H1 (cell line): ENCODE measurements at regions not wholly inside any gene's neighbourhood (a gene's known extent, or its start where the extent isn't known, plus 50 kb on each side); places are given as distances from the start of the nearest gene placed in this dataset.

Source experiments
- CTCF ChIA-PET: fragments of 300-600 bp; sonication (Branson Sonifier 250); formaldehyde crosslinking; loops from one replicate; lab custom pipeline; 2021; ENCODE audit not compliant: partially characterized antibody; lab: Charles Lee
- POLR2A ChIA-PET: fragments of 300-600 bp; sonication (Branson Sonifier 250); formaldehyde crosslinking; loops from one replicate; lab custom pipeline; 2021; ENCODE audit warnings: inconsistent platforms; ENCODE audit not compliant: partially characterized antibody; lab: Charles Lee
- DNase-seq, 2 experiments: peaks; one replicate each; pipeline versions ENCODE4 v3.0.0 to v3.0.0-alpha.2; 2010 to 2022; ENCODE audit warnings: low spot score in 2 of 2, low read depth in 1 of 2, mixed read lengths in 1 of 2
- FAIRE-seq: peaks from 2 replicates; lab custom pipeline; 2011; peaks lifted over from hg19 to GRCh38; lab: Jason Lieb, UNC
- H2AFZ ChIP-seq: 2 replicates; pipeline ENCODE4 v1.8.1; 2012; ENCODE audit warnings: low read length, inconsistent platforms
- H2AK5ac ChIP-seq: 2 replicates; pipeline ENCODE4 v1.6.1; 2013; ENCODE audit warnings: low read depth, low read length
- H2BK120ac ChIP-seq: replicated peaks from 2 replicates; pipeline ENCODE3; 2013; ENCODE audit warnings: low read depth, low read length, inconsistent platforms
- H2BK12ac ChIP-seq: 2 replicates; pipeline ENCODE4 v1.6.1; 2013; ENCODE audit warnings: low read depth, low read length
- H2BK15ac ChIP-seq: 2 replicates; pipeline ENCODE4 v1.6.1; 2013; ENCODE audit warnings: low read length
- H2BK20ac ChIP-seq: 2 replicates; pipeline ENCODE4 v1.6.1; 2013; ENCODE audit warnings: low read length
- H2BK5ac ChIP-seq: 2 replicates; pipeline ENCODE4 v1.6.1; 2013; ENCODE audit warnings: low read depth, low read length
- H3K14ac ChIP-seq: 2 replicates; pipeline ENCODE4 v1.6.1; 2013; ENCODE audit warnings: inconsistent platforms; ENCODE audit not compliant: insufficient read length
- H3K18ac ChIP-seq: 2 replicates; pipeline ENCODE4 v1.6.1; 2013; ENCODE audit warnings: low read length; ENCODE audit errors: extremely low read depth
- H3K23ac ChIP-seq: 2 replicates; pipeline ENCODE4 v1.6.1; 2013; ENCODE audit warnings: inconsistent platforms; ENCODE audit not compliant: insufficient read length
- H3K23me2 ChIP-seq: 2 replicates; pipeline ENCODE4 v1.6.1; 2013; ENCODE audit warnings: low read depth, low read length
- H3K27ac ChIP-seq: 2 replicates; pipeline ENCODE4 v1.6.1; 2011; ENCODE audit warnings: low read depth, low read length, inconsistent platforms
- H3K27me3 ChIP-seq, 4 experiments: replicated peaks in 1 of 4; 1 replicate in 1 of 4; 2 replicates in 3 of 4; pipeline versions ENCODE4 v1.6.1 to v1.8.1; 2011 to 2013; ENCODE audit warnings: low read length in 3 of 4, mild to moderate bottlenecking in 3 of 4, inconsistent platforms in 2 of 4, mixed read lengths in 2 of 4, moderate library complexity in 1 of 4; ENCODE audit not compliant: control insufficient read depth in 3 of 4, insufficient read depth in 3 of 4; ENCODE audit errors: extremely low read depth in 1 of 4
- H3K36me3 ChIP-seq, 4 experiments: 2 replicates each; pipeline versions ENCODE4 v1.6.1 to v1.8.1; 2011 to 2013; ENCODE audit warnings: mild to moderate bottlenecking in 4 of 4, low read length in 3 of 4, moderate library complexity in 2 of 4, control low read depth in 1 of 4, inconsistent platforms in 1 of 4; ENCODE audit not compliant: insufficient read depth in 4 of 4, control insufficient read depth in 2 of 4
- H3K4ac ChIP-seq: replicated peaks from 2 replicates; pipeline ENCODE3; 2013; ENCODE audit warnings: low read length, low read depth, mixed read lengths, inconsistent platforms; ENCODE audit not compliant: insufficient read length
- H3K4me1 ChIP-seq, 4 experiments: replicated peaks in 1 of 4; 1 replicate in 1 of 4; 2 replicates in 3 of 4; pipeline versions ENCODE4 v1.6.1 to v1.8.1; 2011 to 2013; ENCODE audit warnings: low read length in 3 of 4, inconsistent platforms in 2 of 4, mixed read lengths in 1 of 4; ENCODE audit not compliant: insufficient read depth in 4 of 4, control insufficient read depth in 3 of 4
- H3K4me2 ChIP-seq, 2 experiments: 2 replicates each; pipeline versions ENCODE4 v1.6.1 to v1.8.1; 2011 to 2013; ENCODE audit warnings: low read depth in 2 of 2, low read length in 2 of 2, control low read depth in 1 of 2, inconsistent platforms in 1 of 2, mild to moderate bottlenecking in 1 of 2; ENCODE audit not compliant: insufficient read depth in 1 of 2
- H3K4me3 ChIP-seq, 4 experiments: fragments of 200-600, 300-600 bp in 1 of 4; sonication (generic), shearing (Covaris generic), sonication (Bioruptor Twin) in 1 of 4; 2 replicates each; pipeline versions ENCODE4 v1.5.1 to v1.8.1; 2011 to 2016; ENCODE audit warnings: low read length in 4 of 4, low read depth in 3 of 4, control low read depth in 2 of 4, inconsistent platforms in 2 of 4, mild to moderate bottlenecking in 2 of 4, mixed read lengths in 1 of 4, moderate library complexity in 1 of 4; ENCODE audit not compliant: insufficient read depth in 2 of 4; ENCODE audit errors: extremely low read depth in 1 of 4
- H3K56ac ChIP-seq: replicated peaks from 2 replicates; pipeline ENCODE3; 2013; ENCODE audit warnings: low read depth, mild to moderate bottlenecking, mixed read lengths, low read length, inconsistent platforms; ENCODE audit not compliant: insufficient read length
- H3K79me1 ChIP-seq: 2 replicates; pipeline ENCODE4 v1.6.1; 2013; ENCODE audit warnings: low read depth, low read length, control low read depth
- H3K79me2 ChIP-seq, 2 experiments: 2 replicates each; pipeline versions ENCODE4 v1.6.1 to v1.8.1; 2012 to 2013; ENCODE audit warnings: low read length in 2 of 2, mild to moderate bottlenecking in 2 of 2, inconsistent platforms in 1 of 2; ENCODE audit not compliant: insufficient read depth in 2 of 2, control insufficient read depth in 1 of 2
- H3K9ac ChIP-seq, 4 experiments: replicated peaks in 1 of 4; 1 replicate in 1 of 4; 2 replicates in 3 of 4; pipeline versions ENCODE4 v1.6.1 to v1.8.1; 2011 to 2013; ENCODE audit warnings: low read depth in 3 of 4, low read length in 3 of 4, control low read depth in 2 of 4, mild to moderate bottlenecking in 2 of 4, moderate library complexity in 2 of 4, inconsistent platforms in 1 of 4; ENCODE audit errors: extremely low read depth in 1 of 4
- H3K9me3 ChIP-seq, 2 experiments: 2 replicates each; pipeline versions ENCODE4 v1.6.1 to v1.8.1; 2012 to 2013; ENCODE audit warnings: mild to moderate bottlenecking in 2 of 2, moderate library complexity in 2 of 2, control low read depth in 1 of 2, inconsistent platforms in 1 of 2, low read depth in 1 of 2, low read length in 1 of 2, mixed read lengths in 1 of 2; ENCODE audit not compliant: insufficient read depth in 2 of 2
- H4K20me1 ChIP-seq, 2 experiments: replicated peaks in 1 of 2; 2 replicates each; pipeline versions ENCODE3 to v1.8.1; 2011 to 2013; ENCODE audit warnings: inconsistent platforms in 2 of 2, low read length in 2 of 2, mild to moderate bottlenecking in 1 of 2; ENCODE audit not compliant: insufficient read depth in 2 of 2, control insufficient read depth in 1 of 2
- H4K5ac ChIP-seq: 2 replicates; pipeline ENCODE4 v1.6.1; 2013; ENCODE audit warnings: low read length, low read depth, mixed read lengths, inconsistent platforms; ENCODE audit not compliant: insufficient read length
- H4K8ac ChIP-seq: 2 replicates; pipeline ENCODE4 v1.8.0; 2013; ENCODE audit warnings: mild to moderate bottlenecking, moderate library complexity, low read length, inconsistent platforms; ENCODE audit not compliant: insufficient read depth; ENCODE audit errors: extremely low read depth
- H4K91ac ChIP-seq: replicated peaks from 2 replicates; pipeline ENCODE3; 2013; ENCODE audit warnings: low read length, mixed read lengths, inconsistent platforms; ENCODE audit not compliant: insufficient read length
- BRCA1 ChIP-seq: IDR thresholded peaks from 2 replicates; pipeline ENCODE4 v1.6.1; 2012; ENCODE audit warnings: low read depth, low read length, improper control_type of control experiment
- CBX8 ChIP-seq: fragments of 300-800, 300-1000 bp; sonication (generic); IDR thresholded peaks from 2 replicates; pipeline ENCODE4 v1.7.1; 2016; ENCODE audit warnings: low read depth, low read length, borderline replicate concordance
- KDM5A ChIP-seq: fragments of 200-600 bp; IDR thresholded peaks from 2 replicates; pipeline ENCODE4 v1.7.1; 2012; ENCODE audit warnings: mild to moderate bottlenecking, low read length, inconsistent platforms, mixed read lengths
- NANOG ChIP-seq: IDR thresholded peaks from 2 replicates; pipeline ENCODE4 v1.6.1; 2011; ENCODE audit warnings: low read length, low read depth, mild to moderate bottlenecking, inconsistent platforms; ENCODE audit not compliant: insufficient read depth, poor library complexity, severe bottlenecking
- NRF1 ChIP-seq: IDR thresholded peaks from 2 replicates; pipeline ENCODE4 v1.6.1; 2011; ENCODE audit warnings: mild to moderate bottlenecking, low read depth, low read length, improper control_type of control experiment
- RAD21 ChIP-seq, 2 experiments: IDR thresholded peaks in 1 of 2; conservative IDR thresholded peaks in 1 of 2; 2 replicates each; pipeline ENCODE4 v1.6.1; 2011; ENCODE audit warnings: low read depth in 2 of 2, low read length in 2 of 2, improper control_type of control experiment in 1 of 2, inconsistent platforms in 1 of 2, mild to moderate bottlenecking in 1 of 2, moderate library complexity in 1 of 2
- RXRA ChIP-seq: IDR thresholded peaks from 2 replicates; pipeline ENCODE4 v1.6.1; 2011; ENCODE audit warnings: low read depth, mild to moderate bottlenecking, low read length, moderate library complexity; ENCODE audit not compliant: insufficient read depth
- SIN3A ChIP-seq, 2 experiments: IDR thresholded peaks in 1 of 2; conservative IDR thresholded peaks in 1 of 2; 2 replicates each; pipeline ENCODE4 v1.6.1; 2011 to 2012; ENCODE audit warnings: low read length in 2 of 2, improper control_type of control experiment in 1 of 2, low read depth in 1 of 2, mild to moderate bottlenecking in 1 of 2
- SP4 ChIP-seq: IDR thresholded peaks from 2 replicates; pipeline ENCODE4 v1.6.1; 2012; ENCODE audit warnings: low read length, inconsistent platforms
- SUZ12 ChIP-seq: fragments of 200-600 bp; sonication (generic); IDR thresholded peaks from 2 replicates; pipeline ENCODE4 v1.6.1; 2012; ENCODE audit warnings: mild to moderate bottlenecking, inconsistent platforms, low read length, moderate library complexity, mixed read lengths
- TCF12 ChIP-seq: IDR thresholded peaks from 2 replicates; pipeline ENCODE4 v1.6.1; 2011; ENCODE audit warnings: low read depth, mild to moderate bottlenecking, low read length
- TEAD4 ChIP-seq: IDR thresholded peaks from 2 replicates; pipeline ENCODE4 v1.6.1; 2012; ENCODE audit warnings: low read depth, low read length, inconsistent platforms, mixed read lengths
- WGBS, 2 experiments: shearing (Covaris generic) in 1 of 2; methylation state at CpG; one replicate each; pipeline versions ENCODE4 v1.1.6 to v1.1.7; 2013 to 2015; ENCODE audit warnings: low lambda C conversion rate in 2 of 2, mixed read lengths in 2 of 2, inconsistent platforms in 1 of 2, low coverage in 1 of 2, missing lambda C conversion rate in 1 of 2; ENCODE audit not compliant: insufficient replicate concordance in 2 of 2, insufficient coverage in 1 of 2, insufficient read length in 1 of 2; ENCODE audit errors: extremely low coverage in 1 of 2, missing lambda C conversion rate in 1 of 2; 5-methylcytosine and 5-hydroxymethylcytosine counted together
- TF ChIP-seq, protein P1 (sequence below): IDR thresholded peaks from 2 replicates; pipeline ENCODE4 v1.6.1; 2012; ENCODE audit warnings: low read length, inconsistent platforms

DNA sequence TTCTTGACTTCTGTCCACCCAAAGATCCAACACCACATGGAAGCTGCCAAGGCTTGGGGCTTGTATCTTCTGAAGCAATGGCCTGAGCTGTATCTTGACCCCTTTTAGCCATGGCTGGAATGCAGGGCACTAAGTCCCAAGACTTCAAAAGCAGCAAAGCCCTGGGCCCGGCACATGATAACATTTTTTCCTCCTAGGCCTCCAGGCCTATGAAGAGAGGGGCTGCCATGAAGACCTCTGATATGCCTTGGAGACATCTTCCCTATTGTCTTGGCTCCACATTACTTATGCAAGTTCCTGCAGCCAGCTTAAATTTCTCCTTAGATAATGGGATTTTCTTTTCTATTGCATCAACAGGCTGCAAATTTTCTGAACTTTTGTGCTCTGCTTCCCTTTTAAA, 1252.6 kb upstream of the CITED2 start:
- Histone ChIP-seq H3K4me3 (no peak overlapping the region), H3K36me3 (peaks cover 0 to 6% (median 0%) of the 10 kb centered on the region in 4 experiments; a peak in 1 of 8 replicates), H3K79me2 (no peaks in the 10 kb centered on the region), H2BK120ac (no peak overlapping the region), H2BK20ac (no peak overlapping the region), H2BK15ac (no peak overlapping the region), H3K27ac (no peak overlapping the region), H3K56ac (no peak overlapping the region), H4K20me1 (no peaks in the 10 kb centered on the region), H3K79me1 (no peaks in the 10 kb centered on the region), H3K27me3 (no peaks in the 10 kb centered on the region), H3K9ac (no peak overlapping the region), H4K8ac (no peak overlapping the region), H3K4me1 (no peaks in the 10 kb centered on the region), H3K14ac (no peak overlapping the region), H3K18ac (no peak overlapping the region), H3K4ac (no peak overlapping the region), H2BK5ac (no peak overlapping the region), H3K4me2 (no peak overlapping the region), H3K23me2 (no peaks in the 10 kb centered on the region), H2BK12ac (no peak overlapping the region), H4K91ac (no peak overlapping the region), H2AFZ (no peak overlapping the region), H4K5ac (no peak overlapping the region), H2AK5ac (no peak overlapping the region), H3K9me3 (peaks cover 18 to 23% of the 10 kb centered on the region in 2 experiments), H3K23ac (no peak overlapping the region)
- CTCF ChIA-PET = no interaction called here
- no peak for FAIRE-seq
- WGBS, 2 experiments = 100% methylated on average over 1 of the region's 1 CpG; no CpG with 5 or more reads in 1 of the 2 experiments
- DNase-seq = no peak
- POLR2A ChIA-PET = no interaction called here
- TF ChIP-seq RAD21 (IDR thresholded peaks at IDR 0.05 in 1 of 2, conservative IDR thresholded peaks at IDR 0.05 in 1 of 2; ENCODE audit: low read depth in 2 of 2, low read length in 2 of 2) (no peak), NANOG (no peak), SIN3A (conservative IDR thresholded peaks at IDR 0.05 in 1 of 2, IDR thresholded peaks at IDR 0.05 in 1 of 2; ENCODE audit: low read depth in 1 of 2, low read length in 2 of 2) (no peak), KDM5A (no peak), NRF1 (no peak), SUZ12 (no peak), SP4 (no peak), BRCA1 (no peak), RXRA (no peak), CBX8 (no peak), TEAD4 (no peak), TCF12 (no peak)
- TF ChIP-seq, protein P1, sequence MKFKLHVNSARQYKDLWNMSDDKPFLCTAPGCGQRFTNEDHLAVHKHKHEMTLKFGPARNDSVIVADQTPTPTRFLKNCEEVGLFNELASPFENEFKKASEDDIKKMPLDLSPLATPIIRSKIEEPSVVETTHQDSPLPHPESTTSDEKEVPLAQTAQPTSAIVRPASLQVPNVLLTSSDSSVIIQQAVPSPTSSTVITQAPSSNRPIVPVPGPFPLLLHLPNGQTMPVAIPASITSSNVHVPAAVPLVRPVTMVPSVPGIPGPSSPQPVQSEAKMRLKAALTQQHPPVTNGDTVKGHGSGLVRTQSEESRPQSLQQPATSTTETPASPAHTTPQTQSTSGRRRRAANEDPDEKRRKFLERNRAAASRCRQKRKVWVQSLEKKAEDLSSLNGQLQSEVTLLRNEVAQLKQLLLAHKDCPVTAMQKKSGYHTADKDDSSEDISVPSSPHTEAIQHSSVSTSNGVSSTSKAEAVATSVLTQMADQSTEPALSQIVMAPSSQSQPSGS = no peak
